Endothelial cell of umbilical vein (primary cell): ENCODE measurements at regions not wholly inside any gene's neighbourhood (a gene's known extent, or its start where the extent isn't known, plus 50 kb on each side); places are given as distances from the start of the nearest gene placed in this dataset.

ENCODE experiments used
- BruUV-seq: library from RNA; stranded (reverse); fragments of 400-500 nt; replicated peaks from 2 replicates; lab custom pipeline; 2021; lab: Mats Ljungman, UMichigan
- CTCF ChIA-PET: fragments of 300-600, 350-600 bp; sonication (Branson Sonifier 250); formaldehyde crosslinking; loops from one replicate; lab custom pipeline; 2021; ENCODE audit warnings: antibody characterized with exemption, inconsistent platforms; lab: Charles Lee
- POLR2A ChIA-PET: fragments of 300-600, 350-600 bp; sonication (Branson Sonifier 250); formaldehyde crosslinking; loops from one replicate; lab custom pipeline; 2021; ENCODE audit warnings: antibody characterized with exemption, inconsistent platforms; lab: Charles Lee
- DNase-seq: peaks from one replicate; pipeline ENCODE4 v3.0.0-alpha.2; 2011; ENCODE audit warnings: low read depth, low spot score
- FAIRE-seq: peaks from 2 replicates; lab custom pipeline; 2011; peaks lifted over from hg19 to GRCh38; lab: Jason Lieb, UNC
- H2AFZ ChIP-seq: 2 replicates; pipeline ENCODE4 v1.6.0; 2012; ENCODE audit warnings: low read depth, low read length, control low read depth, inconsistent platforms
- H3K27ac ChIP-seq: 2 replicates; pipeline ENCODE4 v1.5.1; 2011; ENCODE audit warnings: low read depth, mild to moderate bottlenecking, control low read depth, low read length, moderate library complexity; ENCODE audit not compliant: insufficient read depth
- H3K27me3 ChIP-seq, 2 experiments: 2 replicates each; pipeline versions ENCODE4 v1.6.0 to v1.6.1; 2011; ENCODE audit warnings: low read length in 2 of 2, mixed read lengths in 1 of 2; ENCODE audit not compliant: control insufficient read depth in 2 of 2, insufficient read depth in 2 of 2
- H3K36me3 ChIP-seq, 2 experiments: 2 replicates in 1 of 2; 3 replicates in 1 of 2; pipeline ENCODE4 v1.5.1; 2011; ENCODE audit warnings: low read length in 2 of 2, mild to moderate bottlenecking in 1 of 2, moderate library complexity in 1 of 2; ENCODE audit not compliant: control insufficient read depth in 2 of 2, insufficient read depth in 2 of 2; ENCODE audit errors: extremely low read depth in 1 of 2
- H3K4me1 ChIP-seq: 3 replicates; pipeline ENCODE4 v1.5.1; 2011; ENCODE audit warnings: mild to moderate bottlenecking, low read length; ENCODE audit not compliant: control insufficient read depth, insufficient read depth; ENCODE audit errors: extremely low read depth
- H3K4me2 ChIP-seq: 2 replicates; pipeline ENCODE4 v1.6.1; 2011; ENCODE audit warnings: low read length, control low read depth, mixed read lengths; ENCODE audit not compliant: insufficient read depth
- H3K4me3 ChIP-seq, 3 experiments: fragments of 200-600 bp in 1 of 3; sonication (generic), shearing (Covaris generic) in 1 of 3; replicated peaks in 1 of 3; 2 replicates each; pipeline ENCODE4 v1.5.1; 2011 to 2016; ENCODE audit warnings: control low read depth in 3 of 3, low read length in 3 of 3, mild to moderate bottlenecking in 2 of 3, inconsistent platforms in 1 of 3, low read depth in 1 of 3, moderate library complexity in 1 of 3; ENCODE audit not compliant: insufficient read depth in 1 of 3
- H3K79me2 ChIP-seq: 2 replicates; pipeline ENCODE4 v1.6.0; 2012; ENCODE audit warnings: low read length, inconsistent platforms; ENCODE audit not compliant: control insufficient read depth, insufficient read depth
- H3K9ac ChIP-seq: replicated peaks from 2 replicates; pipeline ENCODE3; 2011; ENCODE audit warnings: low read length, control low read depth; ENCODE audit not compliant: insufficient read depth; ENCODE audit errors: extremely low read depth
- H3K9me1 ChIP-seq: replicated peaks from 3 replicates; pipeline ENCODE4 v1.6.0; 2011; ENCODE audit warnings: mild to moderate bottlenecking, low read length; ENCODE audit not compliant: control insufficient read depth, insufficient read depth; ENCODE audit errors: extremely low read depth
- H3K9me3 ChIP-seq: replicated peaks from 2 replicates; pipeline ENCODE4 v1.5.1; 2012; ENCODE audit warnings: low read length, inconsistent platforms; ENCODE audit not compliant: control insufficient read depth, insufficient read depth
- H4K20me1 ChIP-seq: replicated peaks from 2 replicates; pipeline ENCODE3; 2011; ENCODE audit warnings: mild to moderate bottlenecking, low read length; ENCODE audit not compliant: control insufficient read depth, insufficient read depth; ENCODE audit errors: extremely low read depth
- CTCF ChIP-seq, 2 donors: IDR thresholded peaks; 1 replicate in 1 of 2; 2 replicates in 1 of 2; pipeline ENCODE4 v1.5.1; 2011; ENCODE audit warnings: low read length in 2 of 2, mild to moderate bottlenecking in 2 of 2, moderate library complexity in 2 of 2, control low read depth in 1 of 2, inconsistent platforms in 1 of 2, low read depth in 1 of 2; ENCODE audit not compliant: insufficient read depth in 1 of 2; ENCODE audit errors: extremely low read depth in 1 of 2
- EZH2 ChIP-seq: IDR thresholded peaks from 2 replicates; pipeline ENCODE4 v1.6.1; 2012; ENCODE audit warnings: borderline replicate concordance, low read depth, mild to moderate bottlenecking, moderate library complexity, low read length, inconsistent platforms; ENCODE audit not compliant: severe bottlenecking
- FOS ChIP-seq: IDR thresholded peaks from 2 replicates; pipeline ENCODE4 v1.6.1; 2011; ENCODE audit warnings: mild to moderate bottlenecking, low read length, moderate library complexity, borderline replicate concordance; ENCODE audit not compliant: insufficient read depth
- GATA2 ChIP-seq: IDR thresholded peaks from 2 replicates; pipeline ENCODE4 v1.7.0; 2011; ENCODE audit warnings: low read depth, mild to moderate bottlenecking, moderate library complexity, mixed read lengths, low read length; ENCODE audit not compliant: insufficient read length, insufficient read depth
- JUN ChIP-seq: IDR thresholded peaks from 2 replicates; pipeline ENCODE4 v1.6.1; 2011; ENCODE audit warnings: borderline replicate concordance, low read depth; ENCODE audit not compliant: insufficient read length, insufficient read depth
- MAX ChIP-seq: IDR thresholded peaks from 2 replicates; pipeline ENCODE4 v1.6.1; 2011; ENCODE audit not compliant: insufficient read depth, insufficient read length
- MYC ChIP-seq: IDR thresholded peaks from one replicate; pipeline ENCODE4 v1.6.1; 2011; ENCODE audit warnings: mild to moderate bottlenecking, low read depth, low read length
- POLR2A ChIP-seq: IDR thresholded peaks from 2 replicates; pipeline ENCODE4 v1.6.1; 2012; ENCODE audit warnings: low read depth, mild to moderate bottlenecking, control low read depth, low read length
- POLR2AphosphoS5 ChIP-seq: IDR thresholded peaks from 2 replicates; pipeline ENCODE4 v1.6.1; 2012; ENCODE audit warnings: low read depth, mild to moderate bottlenecking, control low read depth, low read length, moderate library complexity; ENCODE audit not compliant: insufficient read depth
- dilution Hi-C: fragments of 300-500 bp; cut with MboI; formaldehyde crosslinking; loops from one replicate; pipeline ENCODE4 v1.15.0; 2019; ENCODE audit warnings: low sequenced_read_pairs; ENCODE audit not compliant: extremely low pct_ligation_motif_present
- intact Hi-C: fragments of 100-400 bp; cut with micrococcal nuclease; formaldehyde crosslinking; loops from one replicate; pipeline ENCODE4 v1.10.0; 2022

GRCh38 chr20:6613280-6613861 lies 154.1 kb upstream of the BMP2 start:
- no peak overlapping the region for H3K4me3 ChIP-seq
- H3K9ac ChIP-seq: no peak overlapping the region
- dilution Hi-C loops (no loop called here), intact Hi-C loops (no loop called here)
- H3K27ac ChIP-seq: no peak overlapping the region
- no peaks in the 10 kb centered on the region for H3K4me1 ChIP-seq
- H3K4me2 ChIP-seq: no peak overlapping the region
- DNase-seq: no peak
- H4K20me1 ChIP-seq: no peaks in the 10 kb centered on the region
- H3K36me3 ChIP-seq: no peaks in the 10 kb centered on the region
- H3K27me3 ChIP-seq: no peaks in the 10 kb centered on the region
- POLR2A ChIA-PET: no interaction called here
- no TSS peak for BruUV-seq
- FAIRE-seq: no peak
- TF ChIP-seq GATA2: no peak
- TF ChIP-seq POLR2AphosphoS5: no peak
- TF ChIP-seq MAX: no peak
- no peak for TF ChIP-seq POLR2A
- TF ChIP-seq JUN: no peak
- TF ChIP-seq CTCF (IDR thresholded peaks at IDR 0.05; ENCODE audit: extremely low read depth in 1 of 2, insufficient read depth in 1 of 2, low read depth in 1 of 2, low read length in 2 of 2): no peak
- no peak for TF ChIP-seq MYC
- TF ChIP-seq FOS: no peak
- no peak for TF ChIP-seq EZH2
- H3K9me1 ChIP-seq: no peaks in the 10 kb centered on the region
- no peak overlapping the region for H2AFZ ChIP-seq
- H3K79me2 ChIP-seq: no peaks in the 10 kb centered on the region
- H3K9me3 ChIP-seq: no peaks in the 10 kb centered on the region
- CTCF ChIA-PET: interaction anchor here (1.0 kb wide), 1 partner anchor 18 kb away, joined by 3 read pairs; no protein-coding TSS in a partner anchor
